GM18858 (cell line): ENCODE measurements at regions not wholly inside any gene's neighbourhood (a gene's known extent, or its start where the extent isn't known, plus 50 kb on each side); places are given as distances from the start of the nearest gene placed in this dataset.

Experiments used
- ATAC-seq: cut with Tn5 transposase; IDR thresholded peaks from one replicate; pipeline ENCODE4 v1.9.1; 2021; ENCODE audit not compliant: unreplicated experiment

DNA sequence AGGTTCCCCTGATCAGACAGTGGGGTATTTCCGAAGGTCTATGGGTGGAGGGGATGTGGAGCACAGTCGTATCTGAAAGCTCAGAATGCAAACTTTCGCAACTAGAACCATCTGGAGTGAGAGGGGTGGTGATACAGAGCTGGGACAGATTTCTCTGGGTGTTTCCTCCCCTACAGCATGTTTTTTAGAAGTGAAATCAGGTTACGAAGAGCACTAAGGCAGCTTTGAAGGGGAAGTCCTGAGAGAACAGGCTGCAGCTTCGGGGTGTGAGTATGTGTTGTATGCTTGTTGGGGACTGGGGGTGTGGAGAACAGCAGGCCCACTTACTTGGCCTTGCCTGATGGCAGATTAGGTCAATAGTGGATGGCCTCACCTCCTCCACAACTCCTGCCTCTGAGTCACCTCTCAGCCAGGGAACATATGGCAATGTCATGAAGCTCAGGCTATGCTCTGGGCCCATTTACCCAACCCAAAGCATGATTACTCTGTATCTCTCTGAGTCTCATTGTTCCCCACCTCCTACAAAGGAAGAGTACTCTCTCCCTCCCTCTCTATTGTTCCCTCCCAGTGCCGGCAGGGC is 107.2 kb upstream of the RASGRP1 start:
- ATAC-seq, result peak; percentile 56

DNA sequence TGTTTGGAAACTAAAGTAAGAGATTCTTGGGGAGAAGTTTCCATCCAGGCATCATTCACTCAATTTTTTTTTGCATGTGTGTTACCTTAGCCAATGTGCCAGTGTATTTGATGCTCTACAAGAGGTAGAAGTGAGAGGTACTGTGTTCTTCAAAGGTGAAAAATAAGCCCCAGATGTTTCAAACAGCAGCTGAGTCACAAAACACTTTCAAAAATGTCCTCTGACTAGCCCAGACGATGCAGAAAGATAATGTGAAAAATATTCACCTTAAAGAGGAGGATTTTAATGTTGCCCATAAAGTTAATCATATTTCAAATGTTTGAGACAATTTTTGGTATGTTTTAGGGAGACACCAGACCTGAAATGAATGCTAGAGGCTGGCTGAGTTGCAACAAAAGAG is 107.7 kb upstream of the RASGRP1 start:
- no peak for ATAC-seq

DNA sequence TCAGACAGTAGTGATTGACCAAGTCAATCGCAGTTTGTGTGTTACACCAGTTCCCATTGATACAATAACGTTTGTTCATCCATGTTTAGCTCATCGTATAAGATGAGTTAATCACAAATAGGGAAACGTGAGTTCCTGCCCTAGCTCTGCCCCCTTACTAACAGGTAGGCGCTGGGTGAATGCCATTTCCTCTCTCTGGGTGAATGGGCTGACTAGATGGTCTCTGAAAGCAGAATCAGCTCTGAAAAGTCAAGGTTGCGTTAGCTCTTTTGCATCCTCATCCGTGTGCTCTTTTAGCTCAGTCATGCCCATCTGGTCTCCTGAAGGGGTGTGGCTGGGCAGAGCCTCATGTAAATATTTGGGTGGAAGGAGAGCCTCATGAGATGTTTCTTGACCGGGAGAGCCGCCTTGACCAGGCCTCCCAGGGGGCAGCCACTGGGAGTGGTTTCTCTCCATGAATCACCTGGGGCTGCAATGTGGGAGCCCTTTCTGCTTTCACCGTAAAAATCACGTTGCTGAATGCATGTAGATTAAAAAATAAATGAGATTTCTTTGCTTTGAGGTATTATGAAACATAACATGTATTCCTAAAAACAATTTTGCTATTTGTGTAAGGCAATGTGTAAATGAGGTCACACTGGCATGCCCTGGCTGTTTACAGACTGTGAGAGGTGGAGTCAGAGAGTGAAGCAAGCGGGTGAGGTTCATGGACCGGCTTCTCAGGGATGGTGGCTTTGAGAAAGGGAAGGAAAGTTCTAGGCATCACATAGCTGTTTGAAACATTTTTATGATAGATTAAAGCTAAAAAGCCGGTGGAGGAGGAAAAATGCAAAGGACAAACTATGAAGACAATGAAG is 108.4 kb upstream of the RASGRP1 start:
- ATAC-seq, result peak; percentile 25

DNA sequence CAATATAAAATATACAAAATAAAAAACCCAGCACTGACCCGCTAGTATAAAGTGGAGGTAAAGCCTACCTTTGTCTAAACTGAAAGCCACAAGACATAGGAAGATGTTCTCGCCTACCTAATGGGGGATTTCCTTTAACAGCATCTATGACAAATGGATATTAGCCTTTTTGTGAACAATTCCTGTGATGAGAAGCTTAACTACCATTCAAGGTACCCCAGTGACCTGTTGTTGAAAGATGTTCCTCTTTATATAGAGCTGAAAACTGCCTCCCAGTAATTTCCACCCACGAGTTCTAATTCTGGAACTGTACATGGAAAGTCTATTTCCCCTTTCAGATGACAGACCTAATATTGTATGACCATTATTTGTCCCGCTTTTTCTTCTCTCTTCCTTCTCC is 109.8 kb upstream of the RASGRP1 start:
- ATAC-seq, result no peak

DNA sequence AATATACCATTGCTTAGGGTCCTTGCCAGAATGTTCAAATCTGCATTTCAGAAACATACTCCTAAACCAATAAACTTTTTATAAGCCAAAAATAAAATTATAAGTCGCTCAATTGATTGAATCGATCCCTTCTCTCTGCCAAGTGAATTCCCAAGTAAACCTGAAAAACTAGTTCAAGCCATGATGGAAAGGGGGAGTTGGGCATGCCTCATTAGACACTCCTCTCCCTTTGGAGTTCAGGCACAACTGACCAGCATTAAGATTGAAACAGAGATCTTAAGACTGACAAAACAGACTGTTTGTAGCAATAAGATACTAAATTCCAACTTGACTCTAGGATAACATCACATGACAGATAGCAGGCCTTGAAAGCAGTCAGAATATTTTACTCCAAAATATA is 113.7 kb upstream of the RASGRP1 start:
- ATAC-seq, result no peak

DNA sequence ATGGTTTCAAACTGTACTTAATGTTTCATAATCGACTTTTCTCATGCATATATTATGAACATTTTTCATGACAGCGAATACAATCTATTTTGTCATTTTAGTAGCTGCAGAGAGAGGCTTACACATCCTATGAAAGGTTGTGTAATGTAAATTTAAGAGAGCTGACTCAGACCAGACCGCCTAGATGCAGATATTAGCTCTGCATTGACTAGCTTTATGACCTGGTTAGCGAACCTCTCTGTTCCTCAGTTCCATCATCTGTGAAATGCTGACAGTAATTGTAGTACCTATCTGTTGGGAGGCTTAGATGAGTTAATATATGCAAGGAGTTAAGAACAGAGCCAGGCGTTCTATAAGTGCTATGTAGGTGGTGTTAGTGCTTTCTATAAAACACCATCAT is 116.2 kb upstream of the RASGRP1 start:
- ATAC-seq, result no peak

DNA sequence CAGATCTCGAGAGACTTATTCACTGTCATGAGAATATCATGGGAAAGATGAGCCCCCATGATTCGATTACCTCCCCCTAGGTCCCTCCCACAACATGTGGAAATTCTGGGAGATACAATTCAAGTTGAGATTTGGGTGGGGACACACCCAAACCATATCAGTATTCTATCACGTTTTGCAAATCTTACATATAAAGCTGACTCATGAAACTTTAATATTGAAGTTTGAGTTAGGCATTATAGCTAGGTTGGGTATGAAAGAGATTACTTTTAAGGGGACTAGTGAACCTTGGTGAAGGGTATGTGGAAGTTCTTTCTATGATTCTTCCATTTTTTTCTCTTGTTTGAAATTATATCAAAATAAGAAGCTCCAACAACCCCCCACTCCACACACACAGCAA is 117.7 kb upstream of the RASGRP1 start:
- ATAC-seq, result no peak

DNA sequence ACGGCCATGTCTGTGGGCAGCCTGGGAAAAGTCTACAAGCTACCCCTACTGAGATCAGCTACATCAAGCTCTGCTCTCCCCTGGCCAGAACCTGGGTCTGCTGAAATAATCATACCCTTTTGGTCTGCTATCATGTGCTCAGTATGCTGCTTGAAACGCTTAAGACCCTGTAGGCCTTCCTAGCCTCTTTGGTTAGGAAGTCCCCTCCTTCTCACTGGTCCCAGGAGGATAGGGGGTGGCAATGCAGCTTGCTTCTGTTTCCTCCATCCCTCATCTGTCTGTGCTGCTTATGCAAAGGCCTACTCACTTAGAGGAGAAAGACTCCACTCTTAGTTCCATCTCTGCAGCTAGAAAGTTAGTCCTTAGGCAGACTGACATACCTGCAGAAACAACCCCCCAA is 118.2 kb upstream of the RASGRP1 start:
- ATAC-seq, result no peak

DNA sequence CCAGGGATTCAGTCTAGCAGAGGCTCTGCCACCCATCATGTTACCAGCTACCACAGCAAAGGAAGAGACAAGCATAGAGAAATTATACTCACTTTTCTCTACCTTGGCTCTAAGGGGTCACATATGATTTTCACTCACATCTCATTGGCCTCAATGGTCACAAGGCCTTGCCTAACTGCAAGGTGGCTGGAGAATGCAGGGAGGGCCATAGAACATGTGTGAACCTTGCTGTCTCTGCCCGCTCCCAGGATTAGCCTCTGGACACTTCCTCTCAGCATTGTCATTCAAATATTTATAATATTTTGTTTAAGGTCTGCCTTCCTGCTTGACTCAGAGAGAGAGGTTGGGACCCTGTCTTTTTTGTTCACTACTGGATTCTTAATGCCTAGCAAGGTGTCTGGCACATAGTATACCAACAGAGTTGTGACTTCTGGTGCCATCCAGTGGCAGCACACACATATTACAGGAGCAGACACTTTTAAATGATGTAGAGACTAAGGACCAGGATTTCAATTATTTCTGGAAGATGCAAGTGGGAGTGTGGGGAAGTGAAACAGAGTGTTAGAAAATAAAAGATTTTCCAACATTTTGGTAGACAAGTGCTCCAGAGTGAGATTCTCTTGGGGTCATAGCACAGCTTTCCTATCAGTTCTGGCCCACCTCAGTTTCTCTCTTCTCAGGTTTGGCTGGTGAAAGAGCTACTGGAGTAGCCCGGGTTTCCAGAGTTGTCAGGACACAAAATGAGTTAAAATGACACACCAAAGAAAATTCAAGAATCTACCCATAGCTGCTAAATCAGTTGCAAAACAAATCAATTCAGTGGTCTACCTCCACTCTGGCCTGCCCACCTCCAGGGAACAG is 119.0 kb upstream of the RASGRP1 start:
- peak; percentile 82 for ATAC-seq

DNA sequence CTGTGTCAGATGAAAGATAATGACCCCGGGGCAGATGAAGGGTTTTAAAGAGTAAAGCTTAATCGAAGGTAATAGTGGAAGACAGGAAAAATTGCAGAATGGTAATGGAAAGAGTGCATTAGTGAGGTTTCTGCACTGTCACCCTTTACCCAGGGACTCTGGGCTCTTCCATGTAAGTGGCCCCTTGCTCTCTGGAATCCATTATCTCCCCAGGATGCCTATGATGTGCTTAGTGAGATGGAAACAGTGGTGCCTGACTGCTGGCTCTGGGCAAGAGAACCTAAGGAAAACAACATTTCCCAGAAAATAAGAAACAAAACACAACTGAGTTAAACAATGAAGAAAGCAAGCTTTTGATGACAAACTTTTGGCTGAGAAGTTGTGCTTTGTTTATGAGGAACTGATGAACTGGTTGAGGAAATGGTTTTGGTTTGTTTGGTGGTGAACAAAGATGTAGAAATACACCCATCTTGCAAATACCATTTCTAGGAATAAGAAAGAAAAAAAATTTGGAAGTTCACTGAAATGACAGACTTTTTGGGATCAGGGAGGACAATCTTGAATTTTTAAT is 119.9 kb upstream of the RASGRP1 start:
- no peak for ATAC-seq

DNA sequence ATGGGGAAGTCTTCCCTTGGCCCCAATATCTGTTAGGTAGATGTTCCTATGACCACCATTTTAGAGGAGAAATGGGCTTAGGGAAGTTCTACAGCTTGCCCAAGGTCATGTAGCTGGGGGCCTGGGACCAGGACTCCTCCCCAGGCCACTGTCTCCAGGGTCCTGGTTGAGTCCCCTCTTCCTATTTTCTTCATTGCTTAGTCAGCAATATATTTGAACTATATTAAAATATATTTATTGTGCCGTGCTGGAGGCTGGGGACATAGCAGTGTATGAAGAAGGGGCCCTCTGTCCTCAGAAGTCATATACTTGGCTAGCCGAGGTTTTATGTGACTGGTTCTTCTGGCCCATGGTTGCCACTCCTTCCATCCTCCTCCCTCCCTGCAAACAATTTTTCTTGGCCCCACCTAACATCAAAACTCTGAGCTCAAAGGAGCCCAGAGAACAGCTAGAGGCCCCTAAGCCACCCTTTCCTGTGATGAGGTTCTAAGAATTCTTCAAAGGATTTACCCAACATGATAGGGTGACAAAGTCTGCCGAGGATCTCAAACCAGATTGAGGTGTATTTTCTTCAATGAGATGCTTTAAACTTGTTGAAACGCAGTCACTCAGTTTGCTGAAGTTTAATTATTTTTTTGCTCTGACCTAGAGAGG is 121.2 kb upstream of the RASGRP1 start:
- ATAC-seq, result no peak

DNA sequence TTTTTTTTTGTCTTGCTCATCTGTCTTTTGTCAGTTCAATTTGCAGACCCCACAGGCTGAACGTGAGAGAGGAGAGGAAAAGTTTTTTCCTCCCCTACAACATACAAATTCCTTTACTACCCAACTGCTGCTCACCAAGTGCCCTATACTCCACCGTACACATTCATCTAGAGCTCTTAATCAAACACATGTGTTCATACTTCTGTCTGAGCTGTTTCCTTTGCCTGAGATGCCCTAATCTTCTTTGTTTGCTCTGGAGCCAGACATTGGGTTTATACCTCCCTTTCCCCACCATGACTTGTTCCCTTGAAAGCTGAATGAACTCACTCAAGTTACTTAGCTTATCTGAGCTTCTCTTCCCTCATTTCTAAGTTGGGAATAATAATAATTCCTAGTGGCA is 122.7 kb upstream of the RASGRP1 start:
- no peak for ATAC-seq

DNA sequence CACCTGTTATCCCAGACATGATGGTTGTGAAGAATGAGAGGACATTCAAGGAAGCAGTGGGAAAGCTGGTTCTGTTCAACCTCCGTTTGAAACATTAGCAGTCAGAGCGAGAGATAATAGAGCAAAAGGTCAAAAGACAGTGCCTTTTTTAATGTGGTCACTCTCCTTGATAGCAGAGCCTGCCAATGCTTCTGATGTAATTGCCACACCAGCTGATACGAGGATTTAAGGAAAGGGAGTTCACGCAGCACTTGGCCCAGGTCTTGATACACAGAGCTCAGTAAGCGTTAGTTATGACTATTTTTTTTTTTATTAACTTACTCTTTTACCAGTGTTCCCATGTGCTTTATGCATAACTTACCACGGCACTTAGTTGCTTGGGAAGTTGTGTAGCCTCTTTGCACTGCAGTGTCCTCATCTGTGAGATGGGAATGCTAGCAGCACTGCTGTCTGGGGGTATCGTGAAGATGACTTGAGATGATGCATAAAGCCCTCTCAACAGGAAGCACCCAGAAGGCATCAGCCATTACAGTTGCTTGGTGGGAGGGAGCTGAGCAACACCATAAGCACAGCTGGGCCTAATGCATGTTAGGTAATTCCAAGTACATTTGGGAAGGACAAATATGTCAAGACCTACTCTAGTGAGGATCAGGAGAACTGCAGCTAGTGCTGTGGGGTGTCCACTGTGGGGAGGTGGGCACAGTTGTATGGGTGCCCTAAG is 123.3 kb upstream of the RASGRP1 start:
- no peak for ATAC-seq

DNA sequence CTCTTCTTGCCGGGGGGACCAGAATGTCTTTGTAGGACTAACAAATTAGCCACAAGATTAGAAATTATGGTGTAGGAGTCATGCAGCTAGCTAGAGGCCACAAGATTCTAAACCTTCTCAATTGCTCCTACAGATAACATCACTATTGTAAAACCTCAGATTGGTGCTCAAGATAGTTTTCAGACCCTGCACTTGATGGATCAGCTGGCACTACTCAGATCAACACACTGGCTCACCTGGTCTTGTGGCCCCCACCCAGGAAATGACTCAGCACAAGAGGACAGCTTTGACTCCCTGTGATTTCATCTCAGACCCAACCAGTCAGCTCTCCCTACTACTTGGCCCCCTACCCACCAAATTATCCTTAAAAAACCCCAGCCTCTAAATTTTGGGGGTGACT is 124.1 kb upstream of the RASGRP1 start:
- ATAC-seq, result peak; percentile 31

DNA sequence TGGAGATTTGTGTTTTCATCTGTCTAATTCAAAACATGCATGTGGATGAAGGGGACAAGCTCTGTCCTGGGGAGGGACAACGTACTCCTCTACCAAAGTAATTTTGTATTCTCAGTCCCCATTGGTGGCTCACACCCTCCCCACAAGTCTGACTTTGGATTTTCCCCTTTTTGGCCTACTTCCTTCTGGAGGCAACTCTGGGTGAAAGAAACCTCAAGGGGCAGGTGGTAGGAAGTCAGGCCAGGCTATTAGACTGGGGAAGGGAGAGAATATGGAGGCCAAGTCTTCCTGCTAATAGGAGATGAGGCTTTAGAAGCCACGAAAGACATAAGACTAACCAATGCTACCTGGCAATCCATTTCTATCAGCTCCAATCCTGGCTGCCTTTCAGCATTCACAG is 124.9 kb upstream of the RASGRP1 start:
- no peak for ATAC-seq

DNA sequence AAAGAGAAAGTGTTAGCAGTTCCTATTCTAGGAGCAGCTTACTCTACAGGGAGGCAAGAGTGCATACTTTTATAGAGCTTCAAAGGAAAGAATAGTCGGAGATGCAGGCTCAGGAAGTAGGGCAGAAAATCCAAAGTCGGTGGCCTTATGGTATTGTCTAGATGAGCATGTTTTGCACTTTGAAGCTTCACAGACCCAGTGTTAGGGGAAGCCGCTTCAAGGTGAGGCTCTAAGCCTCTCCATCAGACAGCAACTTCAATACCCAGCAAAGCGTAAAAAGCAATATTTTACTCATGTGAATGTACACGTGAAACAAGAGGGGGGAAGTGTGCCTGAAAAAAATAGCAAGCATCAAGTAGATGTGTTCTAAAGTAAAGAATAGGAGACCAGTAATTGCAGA is 125.6 kb upstream of the RASGRP1 start:
- ATAC-seq, result no peak

DNA sequence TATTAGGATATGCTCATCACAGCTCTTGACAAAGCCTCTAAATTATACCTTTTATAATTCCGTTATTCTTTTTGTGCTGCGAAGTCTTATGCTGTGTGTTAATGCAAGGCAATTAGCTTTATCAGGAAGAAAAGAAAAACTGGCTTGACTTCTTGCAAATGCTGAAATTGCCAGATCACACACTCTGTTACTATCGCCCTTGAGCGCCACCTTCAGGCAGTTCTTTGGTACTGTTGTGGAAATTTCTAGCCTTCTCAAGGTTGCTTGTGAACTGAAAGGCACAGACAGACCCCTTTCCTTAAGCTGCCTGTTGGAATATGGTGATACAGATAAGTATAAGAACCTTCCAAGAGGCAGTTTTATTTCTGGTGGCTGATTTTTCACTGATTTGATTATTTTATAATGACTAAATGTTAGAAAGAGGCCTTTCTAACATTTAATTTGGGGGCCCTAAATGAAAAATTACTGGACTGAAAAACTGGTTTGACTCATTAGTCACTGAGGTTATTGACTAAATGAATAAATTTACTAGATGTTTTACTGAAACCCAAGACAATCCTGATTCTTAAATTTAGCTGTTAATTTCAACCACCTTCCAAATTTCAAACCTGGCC is 126.2 kb upstream of the RASGRP1 start:
- no peak for ATAC-seq

DNA sequence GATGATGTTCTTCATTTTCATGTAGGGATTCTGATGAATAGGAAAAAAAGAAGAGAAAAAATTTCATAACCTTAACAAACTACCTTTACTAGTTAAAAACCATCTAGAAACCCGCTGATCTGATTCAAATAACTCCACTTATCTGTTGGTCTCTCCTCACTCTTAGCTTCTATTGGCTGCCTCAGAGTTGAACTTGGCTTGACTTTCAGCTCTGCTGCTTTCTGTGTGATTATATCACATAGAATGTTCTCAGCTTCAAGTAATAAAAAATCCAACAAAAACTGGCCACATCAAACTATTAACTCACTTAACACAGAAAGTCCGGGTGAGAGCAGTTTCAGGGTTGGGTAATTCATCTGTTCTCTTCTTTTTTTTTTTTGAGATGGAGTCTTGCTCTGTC is 126.8 kb upstream of the RASGRP1 start:
- no peak for ATAC-seq

DNA sequence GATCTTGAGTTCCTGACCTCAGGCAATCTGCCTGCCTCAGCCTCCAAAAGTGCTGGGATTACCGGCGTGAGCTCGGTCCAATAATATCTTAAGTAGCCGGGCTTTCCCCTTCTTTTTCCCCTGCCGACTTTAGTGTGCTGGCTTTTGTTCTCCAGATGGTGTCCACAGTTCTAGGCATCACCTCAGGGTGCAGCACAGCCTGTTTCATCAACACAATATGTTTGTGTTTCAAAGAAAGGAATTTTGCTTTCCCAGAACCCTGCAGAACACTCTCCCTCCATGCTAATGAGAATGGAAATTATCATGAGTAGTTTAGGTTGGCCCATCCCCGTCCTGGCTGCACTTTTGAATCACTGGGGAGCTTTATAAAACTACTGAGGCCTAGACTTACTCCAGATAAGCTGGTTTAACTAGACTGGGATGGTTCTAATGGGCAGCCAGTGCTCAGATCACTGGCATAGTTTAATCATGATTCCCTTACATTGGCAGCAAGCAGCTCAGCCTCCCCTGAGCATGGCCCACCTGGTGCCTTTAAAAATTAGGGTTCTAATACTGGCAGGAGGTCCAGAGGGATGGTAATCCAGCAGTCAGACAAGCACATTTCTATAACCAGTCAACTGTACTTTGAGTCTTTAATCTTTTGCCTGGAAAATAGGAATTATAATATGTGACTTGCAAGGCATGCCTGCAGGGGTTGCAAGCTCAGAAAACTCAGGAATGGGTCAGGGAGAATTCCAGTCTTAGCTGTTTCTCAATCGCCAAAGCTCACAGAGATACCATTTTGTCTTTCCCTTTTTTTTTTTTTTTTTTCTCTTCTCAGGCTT is 127.6 kb upstream of the RASGRP1 start:
- ATAC-seq, result no peak
